Tibial artery (tissue), 4 donors: ENCODE measurements at regions not wholly inside any gene's neighbourhood (a gene's known extent, or its start where the extent isn't known, plus 50 kb on each side); places are given as distances from the start of the nearest gene placed in this dataset.

ENCODE experiments used
- DNase-seq, 2 donors: peaks; one replicate each; pipeline ENCODE4 v3.0.0-alpha.2; 2019
- H3K27ac ChIP-seq, 2 donors: fragments of 200-600 bp; sonication (generic) in 1 of 2; 1 replicate in 1 of 2; 2 replicates in 1 of 2; pipeline ENCODE4 v1.5.1; 2018 to 2019; ENCODE audit warnings: mild to moderate bottlenecking in 1 of 2
- H3K27me3 ChIP-seq, 2 donors: fragments of 200-600 bp; sonication (generic) in 1 of 2; one replicate each; pipeline versions ENCODE4 v1.5.1 to v1.6.0; 2016 to 2019
- H3K36me3 ChIP-seq, 3 donors: fragments of 200-600 bp; sonication (generic) in 2 of 3; one replicate each; pipeline ENCODE4 v1.5.1; 2016 to 2019; ENCODE audit warnings: mild to moderate bottlenecking in 2 of 3
- H3K4me1 ChIP-seq, 4 donors: fragments of 200-600 bp; sonication (generic) in 2 of 4; 1 replicate in 3 of 4; 2 replicates in 1 of 4; pipeline ENCODE4 v1.5.1; 2016 to 2019
- H3K4me3 ChIP-seq, 2 donors: fragments of 200-600 bp; sonication (generic) in 1 of 2; 1 replicate in 1 of 2; 2 replicates in 1 of 2; pipeline ENCODE4 v1.5.1; 2018 to 2019; ENCODE audit warnings: mild to moderate bottlenecking in 2 of 2
- H3K9me3 ChIP-seq, 3 donors: fragments of 200-600 bp; sonication (generic) in 1 of 3; one replicate each; pipeline ENCODE4 v1.5.1; 2016 to 2019
- CTCF ChIP-seq, 2 experiments: fragments of 200-600 bp in 1 of 2; fragments of 450-650 bp in 1 of 2; IDR thresholded peaks; one replicate each; pipeline ENCODE4 v1.5.1; 2017 to 2019; ENCODE audit warnings: antibody characterized with exemption in 2 of 2, mild to moderate bottlenecking in 1 of 2, moderate library complexity in 1 of 2
- intact Hi-C: fragments of 100-400 bp; cut with DNase I; formaldehyde crosslinking; loops from one replicate; pipeline ENCODE4 v1.15.0; 2023; ENCODE audit warnings: low total_unique reads

DNA sequence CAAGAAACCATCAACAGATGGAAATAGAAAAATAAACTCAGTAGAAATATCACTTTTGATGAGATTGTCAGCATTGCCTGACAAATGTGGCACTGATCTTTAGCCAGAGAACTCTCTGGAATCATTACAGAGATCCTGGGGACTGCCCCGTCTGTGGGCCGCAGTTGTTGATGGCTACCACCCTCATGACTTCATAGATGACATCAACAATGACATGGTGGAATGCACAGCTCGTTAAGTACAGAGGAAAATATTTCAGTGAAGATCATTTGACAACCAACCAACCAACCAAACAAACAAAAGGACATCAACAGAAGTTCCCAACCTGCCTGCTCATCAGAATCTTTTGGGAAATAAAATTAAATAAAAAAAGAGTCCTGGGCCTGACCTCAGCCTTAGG is 132.6 kb downstream of the UCHL1 start:
- H3K9me3 ChIP-seq = no peaks in the 10 kb centered on the region
- no peak for DNase-seq
- no peak overlapping the region for H3K27ac ChIP-seq
- intact Hi-C loops = no loop called here
- peaks cover 0 to 35% (median 5%) of the 10 kb centered on the region in 4 donors for H3K4me1 ChIP-seq
- H3K36me3 ChIP-seq = no peaks in the 10 kb centered on the region
- no peak overlapping the region for H3K4me3 ChIP-seq
- no peaks in the 10 kb centered on the region for H3K27me3 ChIP-seq
- TF ChIP-seq CTCF (IDR thresholded peaks at IDR 0.05) = no peak

DNA sequence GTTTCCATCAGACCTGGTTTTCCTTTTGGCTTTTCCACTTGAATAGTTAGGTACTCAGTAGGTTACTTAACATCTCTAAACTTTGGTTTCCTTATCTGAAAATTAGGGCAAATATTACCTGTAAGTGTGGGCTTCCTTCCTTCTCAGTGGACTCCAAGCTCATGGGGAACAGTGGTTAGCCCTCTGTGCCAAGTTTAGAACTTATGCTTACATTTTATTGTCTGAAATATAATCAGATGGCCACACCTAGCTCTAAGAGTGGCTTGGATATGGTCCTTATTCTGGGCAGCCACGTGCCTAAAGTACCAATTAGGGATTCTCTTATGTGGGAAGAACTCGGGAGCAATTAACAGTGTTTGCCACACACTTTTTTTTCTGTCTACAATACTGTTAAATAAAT is 133.9 kb downstream of the UCHL1 start:
- intact Hi-C loops = no loop called here
- DNase-seq = no peak
- H3K4me3 ChIP-seq = no peak overlapping the region
- no peak for TF ChIP-seq CTCF (IDR thresholded peaks at IDR 0.05)
- H3K27ac ChIP-seq = no peak overlapping the region
- peaks cover 0 to 35% (median 5%) of the 10 kb centered on the region in 4 donors for H3K4me1 ChIP-seq
- H3K27me3 ChIP-seq = no peaks in the 10 kb centered on the region
- no peaks in the 10 kb centered on the region for H3K36me3 ChIP-seq
- H3K9me3 ChIP-seq = no peaks in the 10 kb centered on the region

DNA sequence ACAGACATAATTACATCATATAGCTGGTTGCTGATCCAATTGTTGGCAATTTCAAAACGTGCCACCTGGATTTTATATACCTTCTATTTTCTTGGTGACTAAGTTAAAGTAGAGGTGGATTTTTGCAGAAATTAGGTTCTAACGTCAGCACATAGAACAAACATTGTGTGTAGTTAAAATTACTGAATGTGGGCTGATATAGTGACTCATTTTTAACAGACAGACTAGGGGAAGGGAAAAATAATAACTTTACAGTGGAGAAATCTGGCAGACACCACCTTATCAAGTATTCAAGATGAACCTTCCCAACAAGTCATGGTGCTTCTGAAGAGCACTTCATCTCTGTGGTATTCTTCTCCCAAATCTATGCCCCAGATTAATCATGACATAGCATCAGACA is 134.5 kb downstream of the UCHL1 start:
- H3K4me3 ChIP-seq = no peak overlapping the region
- no peak for DNase-seq
- H3K27ac ChIP-seq = no peak overlapping the region
- peaks cover 0 to 35% (median 8%) of the 10 kb centered on the region in 4 donors for H3K4me1 ChIP-seq
- no peaks in the 10 kb centered on the region for H3K27me3 ChIP-seq
- no peaks in the 10 kb centered on the region for H3K9me3 ChIP-seq
- TF ChIP-seq CTCF (IDR thresholded peaks at IDR 0.05) = no peak
- H3K36me3 ChIP-seq = no peaks in the 10 kb centered on the region
- intact Hi-C loops = no loop called here

DNA sequence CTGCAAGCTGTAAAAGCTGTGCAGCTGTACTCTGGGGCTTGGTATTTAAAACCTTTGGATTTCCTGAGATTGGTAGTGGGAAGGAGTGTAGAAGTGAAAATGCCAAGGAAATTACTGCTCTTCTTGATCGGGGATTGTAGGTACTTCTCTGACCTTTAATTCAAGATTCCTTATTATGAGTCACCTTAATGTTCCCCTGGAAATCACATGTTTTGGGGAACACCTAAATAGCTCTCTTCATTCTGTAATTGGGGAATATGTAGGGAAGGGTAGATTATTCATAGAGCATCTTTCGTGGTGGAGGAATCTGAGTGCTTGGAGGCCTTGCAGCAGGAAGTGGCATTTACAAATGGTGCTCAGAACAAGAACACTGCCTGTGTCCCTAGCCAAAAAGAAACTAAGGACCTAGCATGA is 137.8 kb downstream of the UCHL1 start:
- intact Hi-C loops = no loop called here
- no peak overlapping the region for H3K4me3 ChIP-seq
- no peak for TF ChIP-seq CTCF (IDR thresholded peaks at IDR 0.05)
- H3K27ac ChIP-seq = peak overlapping the region; percentile 8 to 16
- DNase-seq = no peak
- H3K9me3 ChIP-seq = no peaks in the 10 kb centered on the region
- no peaks in the 10 kb centered on the region for H3K27me3 ChIP-seq
- no peaks in the 10 kb centered on the region for H3K36me3 ChIP-seq
- peaks cover 0 to 62% (median 12%) of the 10 kb centered on the region in 4 donors for H3K4me1 ChIP-seq

DNA sequence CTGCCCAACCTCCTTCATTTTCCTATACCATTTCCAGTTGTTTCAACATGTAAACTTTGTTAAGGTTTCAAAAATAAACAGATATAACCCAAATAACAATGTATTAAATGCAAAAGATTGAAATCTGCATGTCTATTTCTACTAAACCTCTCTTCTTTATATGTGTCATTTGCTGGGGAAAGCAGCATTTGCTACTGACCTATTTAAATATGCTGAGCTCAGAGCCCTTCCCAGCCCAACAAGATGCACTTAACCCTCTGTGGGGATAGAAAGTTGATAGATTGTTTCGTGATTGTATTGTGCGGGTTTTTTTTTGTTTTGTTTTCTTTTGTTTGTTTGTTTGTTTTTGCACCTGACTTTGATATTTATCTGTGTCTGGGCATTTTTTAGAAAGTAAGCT is 139.5 kb downstream of the UCHL1 start:
- H3K9me3 ChIP-seq = no peaks in the 10 kb centered on the region
- no peaks in the 10 kb centered on the region for H3K27me3 ChIP-seq
- intact Hi-C loops = no loop called here
- H3K36me3 ChIP-seq = no peaks in the 10 kb centered on the region
- no peak for TF ChIP-seq CTCF (IDR thresholded peaks at IDR 0.05)
- H3K4me3 ChIP-seq = no peak overlapping the region
- H3K4me1 ChIP-seq = peaks cover 0 to 70% (median 21%) of the 10 kb centered on the region in 4 donors
- no peak overlapping the region for H3K27ac ChIP-seq
- DNase-seq = no peak

DNA sequence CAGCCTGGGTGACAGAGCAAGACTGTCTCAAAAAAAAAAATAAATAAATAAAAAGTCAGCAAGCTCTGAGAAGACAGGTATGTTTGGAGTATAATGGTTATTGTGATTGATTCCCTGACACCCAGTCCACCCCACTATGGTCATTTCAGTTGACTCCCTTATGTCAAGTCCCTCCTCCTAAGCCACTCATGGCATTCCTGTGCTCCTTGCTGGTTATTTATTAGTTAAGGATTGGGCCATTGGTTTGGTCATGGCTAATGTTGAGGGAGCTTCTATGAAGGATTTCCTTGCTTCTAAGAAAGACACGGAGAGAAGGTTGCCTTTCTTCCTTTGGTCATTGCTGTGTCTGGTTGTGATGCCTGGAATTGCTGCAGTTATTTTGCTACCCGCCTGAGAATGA is 140.1 kb downstream of the UCHL1 start:
- Histone ChIP-seq H3K4me3 (no peak overlapping the region), H3K9me3 (no peaks in the 10 kb centered on the region), H3K27ac (no peak overlapping the region), H3K36me3 (no peaks in the 10 kb centered on the region), H3K27me3 (no peaks in the 10 kb centered on the region), H3K4me1 (peaks cover 0 to 65% (median 21%) of the 10 kb centered on the region in 4 donors)
- DNase-seq = no peak
- no peak for TF ChIP-seq CTCF (IDR thresholded peaks at IDR 0.05)
- intact Hi-C loops = no loop called here
